GM21717 (cell line): ENCODE measurements at regions not wholly inside any gene's neighbourhood (a gene's known extent, or its start where the extent isn't known, plus 50 kb on each side); places are given as distances from the start of the nearest gene placed in this dataset.
A peak's percentile ranks its signal among the peaks of the same experiment; 100 is the strongest.
"Not testable (repeated sequence)": the region's sequence is repeated elsewhere in the genome, so short reads cannot be mapped to it uniquely, and the experiment has no call there.

Experiments
- ATAC-seq: cut with Tn5 transposase; IDR thresholded peaks from one replicate; pipeline ENCODE4 v1.9.1; 2021; ENCODE audit warnings: mild to moderate bottlenecking, moderate library complexity; ENCODE audit not compliant: unreplicated experiment

DNA sequence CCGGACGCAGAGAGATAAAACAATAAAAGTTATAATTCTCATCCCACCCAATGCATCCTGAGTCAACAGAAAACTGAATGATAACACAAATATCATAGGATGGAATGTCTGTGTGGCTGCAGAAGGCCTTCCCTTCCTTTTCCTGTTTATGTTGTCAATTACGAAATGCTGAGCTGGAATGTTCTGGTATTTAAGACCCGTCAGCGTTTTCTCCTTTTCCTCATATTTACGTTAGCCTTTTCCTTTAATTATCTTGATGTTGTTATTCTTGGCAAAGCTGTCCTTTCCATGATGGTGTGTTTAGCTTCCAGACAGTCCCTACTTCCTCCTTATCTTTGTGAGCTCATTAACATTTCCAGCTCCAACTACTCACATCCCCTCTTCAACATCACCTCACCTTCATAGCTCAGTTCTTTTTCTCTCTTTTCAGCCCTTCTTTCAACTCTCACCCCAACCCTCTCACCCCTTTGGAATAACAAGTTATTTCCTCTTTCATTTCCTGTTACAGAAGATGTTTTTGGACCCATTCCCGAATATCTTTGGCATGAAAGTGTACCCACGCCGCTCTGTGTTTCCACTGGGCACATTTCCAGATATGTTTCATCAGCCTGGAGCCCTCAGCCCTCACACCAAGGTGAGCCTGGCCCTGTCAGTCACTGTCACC, 221.6 kb downstream of the NR2F1-AS1 start:
- no peak for ATAC-seq

GRCh38 chr5:93358176-93358575, 222.8 kb downstream of the NR2F1-AS1 start:
- no peak for ATAC-seq

DNA sequence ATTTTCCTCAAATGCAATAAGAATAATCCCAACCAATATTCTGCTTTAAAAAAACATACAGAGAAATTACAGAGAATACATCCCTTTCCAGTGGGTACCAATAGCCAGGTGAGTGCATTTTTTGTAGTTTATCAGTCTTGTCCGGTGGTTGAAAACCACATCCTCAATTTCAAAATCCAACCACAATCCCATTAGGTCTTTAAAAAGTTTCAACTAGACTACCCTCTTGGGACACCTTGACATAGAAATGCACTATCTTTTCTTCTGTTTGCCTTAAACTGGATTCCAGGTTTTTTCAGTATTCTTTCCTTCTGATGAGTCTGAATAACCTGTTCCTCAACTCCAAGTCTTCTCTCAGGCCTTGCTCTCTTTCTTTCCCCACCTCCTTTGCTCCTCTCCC, 223.3 kb downstream of the NR2F1-AS1 start:
- ATAC-seq = no peak

DNA sequence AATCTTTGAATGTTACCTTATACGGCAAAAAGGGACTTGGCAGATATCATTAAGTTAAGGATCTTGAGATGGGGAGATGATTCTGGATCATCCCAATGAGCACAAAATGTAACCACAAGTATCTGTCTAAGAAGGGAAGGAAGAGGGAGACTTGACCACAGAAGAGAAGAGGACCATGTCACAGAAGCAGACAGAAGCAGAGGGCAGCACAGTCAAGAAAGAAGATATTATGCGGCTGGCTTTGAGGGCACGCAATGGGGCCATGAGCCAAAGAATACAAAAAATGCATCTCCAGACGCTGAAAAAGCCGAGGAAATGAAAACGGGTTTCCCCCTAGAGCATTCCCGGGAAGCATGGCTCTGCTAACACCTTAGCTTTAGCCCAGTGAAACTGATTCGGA, 225.3 kb downstream of the NR2F1-AS1 start:
- ATAC-seq = no peak

DNA sequence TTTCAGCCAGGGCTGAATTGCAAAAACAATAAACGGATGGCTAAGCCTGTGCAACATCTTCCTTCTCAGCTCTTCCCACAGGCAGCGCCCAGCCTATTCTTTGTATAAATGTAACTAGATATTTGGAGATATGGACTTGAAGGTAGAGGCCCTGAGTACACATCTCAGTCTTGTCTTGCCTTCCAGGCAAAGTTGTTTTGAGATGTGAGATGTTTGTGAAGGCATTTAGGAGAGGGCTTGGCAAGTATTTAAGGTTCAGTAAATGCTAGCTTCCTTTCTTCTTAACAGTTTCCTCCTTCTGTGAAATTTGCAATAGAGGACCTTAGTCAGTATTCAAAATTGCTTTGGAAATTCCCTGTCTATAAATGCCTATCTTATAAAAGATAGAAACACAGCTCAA, 228.8 kb downstream of the NR2F1-AS1 start:
- ATAC-seq = no peak

GRCh38 chr5:93349613-93350012, 231.4 kb downstream of the NR2F1-AS1 start:
- no peak for ATAC-seq

DNA sequence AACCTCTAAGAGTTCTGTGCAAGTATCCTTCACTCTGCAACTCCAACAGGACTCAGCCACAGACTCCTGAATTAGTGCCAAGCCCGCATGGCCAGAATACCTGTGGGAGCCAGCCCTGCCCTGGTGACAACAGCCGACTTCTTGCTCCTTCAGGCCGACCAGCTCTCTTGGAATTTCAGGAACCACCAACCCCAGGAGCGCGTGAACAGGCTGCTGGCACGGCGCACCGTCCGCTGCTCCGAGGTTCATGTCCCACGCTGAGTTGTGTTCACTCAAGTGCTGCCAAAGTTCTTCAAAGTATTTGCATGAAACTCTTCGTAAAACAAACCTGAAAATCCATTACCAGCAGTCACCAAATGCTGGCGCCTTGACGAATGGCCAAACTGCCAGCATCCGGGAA, 232.8 kb downstream of the NR2F1-AS1 start:
- ATAC-seq = no peak

GRCh38 chr5:93346850-93347249, 234.2 kb downstream of the NR2F1-AS1 start:
- ATAC-seq = not testable (repeated sequence)

DNA sequence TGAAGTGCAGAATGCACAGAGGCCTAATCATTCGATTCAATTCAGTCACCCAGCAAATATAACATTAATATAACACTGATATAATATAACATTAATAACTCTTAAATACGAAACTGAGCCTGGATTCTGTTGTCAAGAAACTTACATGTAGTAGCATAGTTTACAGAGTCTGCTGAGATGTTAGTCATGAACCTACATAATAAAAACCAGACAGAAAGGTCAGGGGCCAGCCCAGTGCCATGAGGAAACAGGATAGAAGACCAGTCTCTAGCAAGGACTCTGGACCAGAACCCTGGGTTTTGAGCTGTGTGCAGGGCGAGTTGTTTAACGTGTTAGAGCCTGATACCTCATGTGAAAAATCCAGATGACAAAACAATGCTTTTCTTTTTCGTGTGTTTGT, 234.7 kb downstream of the NR2F1-AS1 start:
- ATAC-seq = no peak

GRCh38 chr5:93343570-93343969, 237.4 kb downstream of the NR2F1-AS1 start:
- ATAC-seq = peak; percentile 50

GRCh38 chr5:93342563-93343061, 238.4 kb downstream of the NR2F1-AS1 start:
- ATAC-seq = peak; percentile 80

GRCh38 chr5:93340881-93341280, 240.1 kb downstream of the NR2F1-AS1 start:
- ATAC-seq = no peak

GRCh38 chr5:93337138-93337537, 243.9 kb downstream of the NR2F1-AS1 start:
- no peak for ATAC-seq

DNA sequence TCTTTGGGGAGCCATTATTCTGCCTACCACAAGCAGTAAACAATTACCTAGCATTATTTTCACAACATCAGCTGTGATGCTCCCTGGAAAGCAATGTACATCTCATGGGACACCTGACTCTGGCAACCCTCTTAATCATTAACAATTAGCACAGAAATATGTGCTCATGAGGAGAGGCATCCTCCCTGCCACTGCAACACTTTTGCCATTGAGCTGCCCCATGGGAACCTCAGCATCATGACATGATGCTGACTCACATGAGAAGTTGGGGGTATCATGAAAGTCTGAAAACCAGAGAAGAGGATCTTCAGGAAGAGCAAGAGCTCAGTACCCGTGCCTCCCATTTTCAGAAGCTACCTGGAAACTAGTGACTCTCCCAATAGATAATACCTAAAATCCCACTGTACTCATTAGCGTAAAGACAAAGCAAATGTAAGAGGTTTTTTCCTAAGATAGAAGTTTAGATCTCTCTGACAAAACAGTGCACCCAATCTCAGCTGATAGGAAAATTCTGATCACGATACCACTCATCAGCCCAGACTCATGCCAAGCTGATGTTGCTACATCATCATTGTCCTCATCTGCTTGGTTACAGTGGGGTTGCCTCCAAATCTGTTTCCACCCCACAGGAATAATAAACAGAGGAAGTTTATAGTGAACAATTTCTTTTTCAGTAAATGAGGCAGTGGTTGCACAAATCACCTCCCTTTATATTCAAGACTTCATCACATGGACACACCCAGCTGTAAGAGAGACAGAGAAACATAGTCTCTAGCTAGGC, 244.5 kb downstream of the NR2F1-AS1 start:
- no peak for ATAC-seq

GRCh38 chr5:93331863-93332262, 249.2 kb downstream of the NR2F1-AS1 start:
- ATAC-seq = no peak

GRCh38 chr5:93331241-93331640, 249.8 kb downstream of the NR2F1-AS1 start:
- no peak for ATAC-seq

- no peak for ATAC-seq
Measured at GRCh38 chr5:93330506-93330905, 250.5 kb downstream of the NR2F1-AS1 start.

DNA sequence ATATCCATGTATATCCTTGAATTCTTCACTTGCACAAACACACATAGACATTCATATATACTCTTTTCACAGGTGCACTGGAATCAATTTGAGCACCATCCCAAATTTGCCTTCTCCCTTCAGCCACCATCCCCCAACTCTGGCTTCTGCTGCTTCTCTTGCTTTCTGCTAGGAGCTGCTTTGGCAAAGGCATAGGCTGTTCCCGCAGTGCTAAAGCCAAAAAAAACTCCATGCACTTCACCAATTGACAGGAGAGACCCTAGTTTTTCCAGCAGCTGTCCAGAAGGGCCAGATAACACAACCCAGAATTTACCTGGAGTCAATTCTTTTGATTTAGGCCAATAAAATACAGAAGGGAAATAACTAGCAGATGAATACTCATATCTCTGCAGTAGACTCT, 251.3 kb downstream of the NR2F1-AS1 start:
- ATAC-seq = no peak

GRCh38 chr5:93328833-93329232, 252.2 kb downstream of the NR2F1-AS1 start:
- no peak for ATAC-seq

DNA sequence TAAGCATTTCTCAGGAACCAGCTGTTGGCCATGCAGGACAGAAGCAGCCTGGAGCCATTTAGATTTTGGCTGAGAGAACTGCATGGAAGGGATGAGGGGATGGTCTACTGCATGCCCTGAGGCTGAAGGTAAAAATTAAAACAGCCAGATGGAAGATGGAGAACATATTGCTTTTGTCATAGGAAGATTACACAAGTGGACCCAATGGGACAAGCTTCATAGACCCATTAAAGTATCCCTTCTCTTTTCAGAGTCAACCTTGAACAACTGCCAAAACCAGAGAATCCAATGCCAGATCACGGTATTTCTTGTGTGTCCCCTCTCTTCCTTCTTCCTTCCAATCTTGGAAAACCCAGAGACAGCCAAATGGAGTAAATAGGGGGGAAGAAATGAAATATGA, 253.4 kb downstream of the NR2F1-AS1 start:
- no peak for ATAC-seq

DNA sequence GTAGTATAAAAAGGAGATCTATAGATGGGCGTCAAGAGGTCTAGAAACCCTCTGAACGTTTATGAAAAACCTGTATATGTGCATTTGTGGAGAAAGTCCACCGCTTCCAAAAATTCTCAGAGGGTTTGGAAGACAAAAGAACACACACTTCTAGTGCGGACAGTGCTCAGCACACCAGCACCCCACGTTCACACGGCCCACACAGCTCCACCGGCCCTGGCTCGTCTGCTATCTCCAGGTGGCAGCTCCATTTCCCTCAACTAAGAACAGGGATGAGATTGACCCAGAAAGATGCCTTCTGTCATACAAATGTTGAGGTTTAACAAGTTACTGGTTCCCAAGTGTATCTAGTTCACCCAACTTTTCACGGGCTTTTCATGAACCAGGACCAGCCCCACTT, 255.1 kb downstream of the NR2F1-AS1 start:
- no peak for ATAC-seq
